DMS114 treated with DMSO at 0.1 percent for 48 hours (cell line): ENCODE measurements at regions not wholly inside any gene's neighbourhood (a gene's known extent, or its start where the extent isn't known, plus 50 kb on each side); places are given as distances from the start of the nearest gene placed in this dataset.

Experiments
- DNase-seq: peaks from one replicate; lab custom pipeline; 2025; ENCODE audit not compliant: unreplicated experiment; lab: John Stamatoyannopoulos, UW

- no peak for DNase-seq
Measured at GRCh38 chr2:128525653-128526052, 207.0 kb upstream of the HS6ST1 start.

GRCh38 chr2:128526455-128526976 lies 207.8 kb upstream of the HS6ST1 start:
- no peak for DNase-seq

- no peak for DNase-seq
Measured at GRCh38 chr2:128528133-128528532, 209.5 kb upstream of the HS6ST1 start.

GRCh38 chr2:128530025-128530573 lies 211.4 kb upstream of the HS6ST1 start:
- DNase-seq = no peak

GRCh38 chr2:128531856-128532255 lies 213.2 kb upstream of the HS6ST1 start:
- no peak for DNase-seq

GRCh38 chr2:128533101-128533500 lies 214.4 kb upstream of the HS6ST1 start:
- DNase-seq = no peak

- DNase-seq = no peak
Measured at GRCh38 chr2:128534688-128535392, 216.2 kb upstream of the HS6ST1 start.

GRCh38 chr2:128535953-128536352 lies 217.3 kb upstream of the HS6ST1 start:
- DNase-seq = no peak

GRCh38 chr2:128536925-128537620 lies 218.4 kb upstream of the HS6ST1 start:
- DNase-seq = no peak

- DNase-seq = no peak
Measured at GRCh38 chr2:128537646-128538045, 219.0 kb upstream of the HS6ST1 start.

- no peak for DNase-seq
Measured at GRCh38 chr2:128538396-128538795, 219.7 kb upstream of the HS6ST1 start.

- no peak for DNase-seq
Measured at GRCh38 chr2:128540670-128541069, 222.0 kb upstream of the HS6ST1 start.

- DNase-seq = no peak
Measured at GRCh38 chr2:128541448-128541847, 222.8 kb upstream of the HS6ST1 start.

GRCh38 chr2:128543036-128543435 lies 224.4 kb upstream of the HS6ST1 start:
- no peak for DNase-seq

- no peak for DNase-seq
Measured at GRCh38 chr2:128543646-128544045, 225.0 kb upstream of the HS6ST1 start.

- DNase-seq = no peak
Measured at GRCh38 chr2:128544321-128545037, 225.8 kb upstream of the HS6ST1 start.

- DNase-seq = no peak
Measured at GRCh38 chr2:128545085-128545484, 226.4 kb upstream of the HS6ST1 start.

GRCh38 chr2:128545829-128546228 lies 227.2 kb upstream of the HS6ST1 start:
- DNase-seq = no peak

GRCh38 chr2:128547667-128548066 lies 229.0 kb upstream of the HS6ST1 start:
- DNase-seq = no peak

- DNase-seq = no peak
Measured at GRCh38 chr2:128548461-128548891, 229.8 kb upstream of the HS6ST1 start.

- no peak for DNase-seq
Measured at GRCh38 chr2:128549094-128549493, 230.4 kb upstream of the HS6ST1 start.
